ENCODE measurements at regions not wholly inside any gene's neighbourhood (a gene's known extent, or its start where the extent isn't known, plus 50 kb on each side); places are given as distances from the start of the nearest gene placed in this dataset.

- no peak overlapping the region for H3K4me3 ChIP-seq (ENCODE audit: low read depth, low read length)
- TF ChIP-seq, protein P1, sequence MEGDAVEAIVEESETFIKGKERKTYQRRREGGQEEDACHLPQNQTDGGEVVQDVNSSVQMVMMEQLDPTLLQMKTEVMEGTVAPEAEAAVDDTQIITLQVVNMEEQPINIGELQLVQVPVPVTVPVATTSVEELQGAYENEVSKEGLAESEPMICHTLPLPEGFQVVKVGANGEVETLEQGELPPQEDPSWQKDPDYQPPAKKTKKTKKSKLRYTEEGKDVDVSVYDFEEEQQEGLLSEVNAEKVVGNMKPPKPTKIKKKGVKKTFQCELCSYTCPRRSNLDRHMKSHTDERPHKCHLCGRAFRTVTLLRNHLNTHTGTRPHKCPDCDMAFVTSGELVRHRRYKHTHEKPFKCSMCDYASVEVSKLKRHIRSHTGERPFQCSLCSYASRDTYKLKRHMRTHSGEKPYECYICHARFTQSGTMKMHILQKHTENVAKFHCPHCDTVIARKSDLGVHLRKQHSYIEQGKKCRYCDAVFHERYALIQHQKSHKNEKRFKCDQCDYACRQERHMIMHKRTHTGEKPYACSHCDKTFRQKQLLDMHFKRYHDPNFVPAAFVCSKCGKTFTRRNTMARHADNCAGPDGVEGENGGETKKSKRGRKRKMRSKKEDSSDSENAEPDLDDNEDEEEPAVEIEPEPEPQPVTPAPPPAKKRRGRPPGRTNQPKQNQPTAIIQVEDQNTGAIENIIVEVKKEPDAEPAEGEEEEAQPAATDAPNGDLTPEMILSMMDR (IDR thresholded peaks at IDR 0.05; ENCODE audit: insufficient read depth, low read depth, low read length, missing control alignments), result no peak
- DNase-seq (ENCODE audit: low read depth), result no peak
Observed at GRCh38 chr6:102344769-102345168, 951.3 kb downstream of the GRIK2 start.

- DNase-seq (ENCODE audit: low read depth), result no peak
- no peak overlapping the region for H3K4me3 ChIP-seq (ENCODE audit: low read depth, low read length)
- TF ChIP-seq, protein P1 (IDR thresholded peaks at IDR 0.05; ENCODE audit: insufficient read depth, low read depth, low read length, missing control alignments), result no peak
Observed at GRCh38 chr6:102340311-102340710, 946.8 kb downstream of the GRIK2 start.

DNA sequence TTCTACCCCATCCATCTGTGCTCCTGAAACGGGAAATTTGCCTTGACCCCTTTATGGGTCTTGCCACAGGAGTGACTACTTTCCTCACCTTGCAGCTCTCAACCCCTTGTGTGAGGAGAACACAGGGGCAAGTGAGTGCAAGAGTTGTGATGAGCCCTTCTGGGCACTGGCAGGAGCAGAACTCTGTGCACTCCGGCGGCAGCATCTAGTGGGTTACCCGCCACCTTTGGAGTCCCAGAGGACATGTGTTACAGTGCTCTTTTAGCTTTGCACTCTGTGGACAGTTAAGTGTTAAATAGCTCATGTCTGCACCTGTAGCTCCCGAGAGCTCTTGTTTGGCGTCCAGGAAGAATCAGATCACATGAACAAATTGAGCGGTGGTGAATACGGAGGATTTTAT, 940.2 kb downstream of the GRIK2 start:
- DNase-seq (ENCODE audit: low read depth), result no peak
- H3K4me3 ChIP-seq (ENCODE audit: low read depth, low read length), result no peak overlapping the region
- TF ChIP-seq, protein P1 (IDR thresholded peaks at IDR 0.05; ENCODE audit: insufficient read depth, low read depth, low read length, missing control alignments), result no peak

- DNase-seq (ENCODE audit: low read depth), result no peak
- TF ChIP-seq, protein P1 (IDR thresholded peaks at IDR 0.05; ENCODE audit: insufficient read depth, low read depth, low read length, missing control alignments), result no peak
- H3K4me3 ChIP-seq (ENCODE audit: low read depth, low read length), result no peak overlapping the region
Observed at GRCh38 chr6:102327697-102328225, 934.3 kb downstream of the GRIK2 start.

- DNase-seq (ENCODE audit: low read depth), result no peak
- no peak overlapping the region for H3K4me3 ChIP-seq (ENCODE audit: low read depth, low read length)
- TF ChIP-seq, protein P1 (IDR thresholded peaks at IDR 0.05; ENCODE audit: insufficient read depth, low read depth, low read length, missing control alignments), result no peak
Observed at GRCh38 chr6:102313699-102314098, 920.2 kb downstream of the GRIK2 start.

- no peak overlapping the region for H3K4me3 ChIP-seq (ENCODE audit: low read depth, low read length)
- TF ChIP-seq, protein P1 (IDR thresholded peaks at IDR 0.05; ENCODE audit: insufficient read depth, low read depth, low read length, missing control alignments), result no peak
- no peak for DNase-seq (ENCODE audit: low read depth)
Observed at GRCh38 chr6:102309700-102310099, 916.2 kb downstream of the GRIK2 start.

DNA sequence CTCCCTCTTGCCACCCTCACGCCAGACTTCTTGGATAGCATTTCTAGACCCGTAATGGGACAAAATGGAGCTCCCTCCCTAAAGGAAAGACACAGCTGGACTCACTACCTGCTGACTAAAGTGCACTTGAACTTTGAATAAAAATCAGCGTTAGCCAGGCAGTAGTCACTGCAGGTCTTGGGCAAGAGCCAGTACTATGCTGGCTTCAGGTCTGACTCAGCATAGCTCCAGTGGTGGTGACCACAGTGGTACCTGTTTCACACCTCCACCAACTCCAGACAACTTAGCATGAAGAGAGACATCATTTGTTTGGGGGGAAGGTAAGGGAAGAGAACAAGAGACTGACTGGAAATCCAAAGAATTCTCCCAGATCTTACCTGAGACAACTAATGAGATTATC, 906.8 kb downstream of the GRIK2 start:
- no peak overlapping the region for H3K4me3 ChIP-seq (ENCODE audit: low read depth, low read length)
- TF ChIP-seq, protein P1 (IDR thresholded peaks at IDR 0.05; ENCODE audit: insufficient read depth, low read depth, low read length, missing control alignments), result no peak
- DNase-seq (ENCODE audit: low read depth), result no peak
